ENCODE measurements at regions not wholly inside any gene's neighbourhood (a gene's known extent, or its start where the extent isn't known, plus 50 kb on each side); places are given as distances from the start of the nearest gene placed in this dataset.

DNA sequence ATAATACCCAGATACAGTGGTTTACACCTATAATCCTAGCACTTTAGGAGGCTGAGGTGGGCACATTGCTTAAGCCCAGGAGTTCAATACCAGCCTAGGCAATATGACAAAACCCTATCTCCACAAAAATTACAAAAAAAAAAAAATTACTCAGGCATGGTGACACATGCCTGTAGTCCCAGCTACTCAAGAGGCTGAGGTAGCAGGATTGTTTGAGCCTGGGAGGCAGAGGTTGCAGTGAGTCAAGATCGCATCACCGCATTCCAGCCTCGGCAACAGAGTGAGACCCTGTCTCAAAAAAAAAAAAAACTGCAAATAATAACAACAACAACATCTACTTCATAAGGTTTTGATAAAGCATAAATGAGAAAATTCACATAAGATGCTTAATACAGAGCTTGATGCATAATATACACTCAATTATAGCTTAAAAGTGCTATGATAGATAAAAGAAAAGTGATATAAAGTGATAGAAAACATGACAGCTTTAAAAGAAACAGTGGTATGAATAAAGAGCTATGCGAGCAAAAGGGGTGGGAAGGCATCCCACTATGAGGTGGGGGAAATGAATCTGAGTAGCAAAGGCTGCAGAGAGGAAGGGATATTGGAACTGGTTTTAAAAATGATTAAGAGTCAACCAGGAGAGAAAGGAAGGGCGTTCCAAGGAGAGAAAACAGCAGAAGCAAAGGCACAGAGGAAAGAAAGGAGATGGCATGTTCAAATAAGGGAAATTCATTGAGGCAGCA, 197.6 kb downstream of the KIF18A start:
- no peak for DNase-seq (ENCODE audit: low read depth, low spot score)
- ATAC-seq: no peak
- H3K9me3 ChIP-seq (replicated peaks; ENCODE audit: control insufficient read depth, insufficient read depth, low read length): no peaks in the 10 kb centered on the region
- ChIA-PET CTCF (no interaction called here), POLR2A (no interaction called here), SMC1A (ENCODE audit: uncharacterized antibody, unreplicated experiment) (interaction anchor here (0.6 to 1.0 kb wide), 3 partner anchors 12 to 84 kb away, joined by 3 to 6 read pairs (median 3); no protein-coding TSS in a partner anchor), RAD21 (ENCODE audit: unreplicated experiment) (interaction anchor here (0.5 to 1.4 kb wide), 2 partner anchors 45 to 211 kb away, joined by 3 read pairs; no protein-coding TSS in a partner anchor)
- BruUV-seq (replicated peaks): no TSS peak
- no peaks in the 10 kb centered on the region for H3K27me3 ChIP-seq (replicated peaks in 1 of 2; ENCODE audit: control insufficient read depth in 2 of 2, insufficient read depth in 2 of 2, low read length in 1 of 2)
- WGBS (ENCODE audit: insufficient coverage, insufficient replicate concordance, low lambda C conversion rate, missing lambda C conversion rate): 59% methylated on average over 5 of the region's 5 CpGs
- no peak overlapping the region for H3K4me3 ChIP-seq
- H3K36me3 ChIP-seq (ENCODE audit: control insufficient read depth in 2 of 2, insufficient read depth in 2 of 2, low read length in 1 of 2): no peaks in the 10 kb centered on the region
- intact Hi-C loops (cut with micrococcal nuclease; ENCODE audit: unreplicated experiment) (no loop called here), in situ Hi-C loops (cut with MboI) (no loop called here)
- H3K9ac ChIP-seq (ENCODE audit: control insufficient read depth, insufficient read depth, low read length): no peak overlapping the region
- no peak for TF ChIP-seq NR2C1 (IDR thresholded peaks at IDR 0.05)
- TF ChIP-seq SRF (IDR thresholded peaks at IDR 0.05; ENCODE audit: low read depth in 2 of 2, low read length in 2 of 2): no peak
- TF ChIP-seq, protein P1, sequence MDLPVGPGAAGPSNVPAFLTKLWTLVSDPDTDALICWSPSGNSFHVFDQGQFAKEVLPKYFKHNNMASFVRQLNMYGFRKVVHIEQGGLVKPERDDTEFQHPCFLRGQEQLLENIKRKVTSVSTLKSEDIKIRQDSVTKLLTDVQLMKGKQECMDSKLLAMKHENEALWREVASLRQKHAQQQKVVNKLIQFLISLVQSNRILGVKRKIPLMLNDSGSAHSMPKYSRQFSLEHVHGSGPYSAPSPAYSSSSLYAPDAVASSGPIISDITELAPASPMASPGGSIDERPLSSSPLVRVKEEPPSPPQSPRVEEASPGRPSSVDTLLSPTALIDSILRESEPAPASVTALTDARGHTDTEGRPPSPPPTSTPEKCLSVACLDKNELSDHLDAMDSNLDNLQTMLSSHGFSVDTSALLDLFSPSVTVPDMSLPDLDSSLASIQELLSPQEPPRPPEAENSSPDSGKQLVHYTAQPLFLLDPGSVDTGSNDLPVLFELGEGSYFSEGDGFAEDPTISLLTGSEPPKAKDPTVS (IDR thresholded peaks at IDR 0.05; ENCODE audit: low read depth, low read length): no peak
- no peak for TF ChIP-seq KLF5 (IDR thresholded peaks at IDR 0.05; ENCODE audit: partially characterized antibody)
- no peak for TF ChIP-seq ZNF24 (IDR thresholded peaks at IDR 0.05)
- TF ChIP-seq, protein P2, sequence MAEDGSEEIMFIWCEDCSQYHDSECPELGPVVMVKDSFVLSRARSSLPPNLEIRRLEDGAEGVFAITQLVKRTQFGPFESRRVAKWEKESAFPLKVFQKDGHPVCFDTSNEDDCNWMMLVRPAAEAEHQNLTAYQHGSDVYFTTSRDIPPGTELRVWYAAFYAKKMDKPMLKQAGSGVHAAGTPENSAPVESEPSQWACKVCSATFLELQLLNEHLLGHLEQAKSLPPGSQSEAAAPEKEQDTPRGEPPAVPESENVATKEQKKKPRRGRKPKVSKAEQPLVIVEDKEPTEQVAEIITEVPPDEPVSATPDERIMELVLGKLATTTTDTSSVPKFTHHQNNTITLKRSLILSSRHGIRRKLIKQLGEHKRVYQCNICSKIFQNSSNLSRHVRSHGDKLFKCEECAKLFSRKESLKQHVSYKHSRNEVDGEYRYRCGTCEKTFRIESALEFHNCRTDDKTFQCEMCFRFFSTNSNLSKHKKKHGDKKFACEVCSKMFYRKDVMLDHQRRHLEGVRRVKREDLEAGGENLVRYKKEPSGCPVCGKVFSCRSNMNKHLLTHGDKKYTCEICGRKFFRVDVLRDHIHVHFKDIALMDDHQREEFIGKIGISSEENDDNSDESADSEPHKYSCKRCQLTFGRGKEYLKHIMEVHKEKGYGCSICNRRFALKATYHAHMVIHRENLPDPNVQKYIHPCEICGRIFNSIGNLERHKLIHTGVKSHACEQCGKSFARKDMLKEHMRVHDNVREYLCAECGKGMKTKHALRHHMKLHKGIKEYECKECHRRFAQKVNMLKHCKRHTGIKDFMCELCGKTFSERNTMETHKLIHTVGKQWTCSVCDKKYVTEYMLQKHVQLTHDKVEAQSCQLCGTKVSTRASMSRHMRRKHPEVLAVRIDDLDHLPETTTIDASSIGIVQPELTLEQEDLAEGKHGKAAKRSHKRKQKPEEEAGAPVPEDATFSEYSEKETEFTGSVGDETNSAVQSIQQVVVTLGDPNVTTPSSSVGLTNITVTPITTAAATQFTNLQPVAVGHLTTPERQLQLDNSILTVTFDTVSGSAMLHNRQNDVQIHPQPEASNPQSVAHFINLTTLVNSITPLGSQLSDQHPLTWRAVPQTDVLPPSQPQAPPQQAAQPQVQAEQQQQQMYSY (CRISPR knock-in tag; IDR thresholded peaks at IDR 0.05): no peak
- TF ChIP-seq, protein P3, sequence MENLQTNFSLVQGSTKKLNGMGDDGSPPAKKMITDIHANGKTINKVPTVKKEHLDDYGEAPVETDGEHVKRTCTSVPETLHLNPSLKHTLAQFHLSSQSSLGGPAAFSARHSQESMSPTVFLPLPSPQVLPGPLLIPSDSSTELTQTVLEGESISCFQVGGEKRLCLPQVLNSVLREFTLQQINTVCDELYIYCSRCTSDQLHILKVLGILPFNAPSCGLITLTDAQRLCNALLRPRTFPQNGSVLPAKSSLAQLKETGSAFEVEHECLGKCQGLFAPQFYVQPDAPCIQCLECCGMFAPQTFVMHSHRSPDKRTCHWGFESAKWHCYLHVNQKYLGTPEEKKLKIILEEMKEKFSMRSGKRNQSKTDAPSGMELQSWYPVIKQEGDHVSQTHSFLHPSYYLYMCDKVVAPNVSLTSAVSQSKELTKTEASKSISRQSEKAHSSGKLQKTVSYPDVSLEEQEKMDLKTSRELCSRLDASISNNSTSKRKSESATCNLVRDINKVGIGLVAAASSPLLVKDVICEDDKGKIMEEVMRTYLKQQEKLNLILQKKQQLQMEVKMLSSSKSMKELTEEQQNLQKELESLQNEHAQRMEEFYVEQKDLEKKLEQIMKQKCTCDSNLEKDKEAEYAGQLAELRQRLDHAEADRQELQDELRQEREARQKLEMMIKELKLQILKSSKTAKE (IDR thresholded peaks at IDR 0.05; ENCODE audit: low read depth, poor library complexity, severe bottlenecking): no peak
- no peak for TF ChIP-seq SUPT20H (IDR thresholded peaks at IDR 0.05; ENCODE audit: borderline replicate concordance, control insufficient read depth, low read depth, low read length)
- TF ChIP-seq ESRRA (IDR thresholded peaks at IDR 0.05; ENCODE audit: low read length): no peak
- TF ChIP-seq SMAD1 (IDR thresholded peaks at IDR 0.05; ENCODE audit: low read depth, partially characterized antibody): no peak
- TF ChIP-seq IKZF1 (conservative IDR thresholded peaks at IDR 0.05): no peak
- TF ChIP-seq, protein P4, sequence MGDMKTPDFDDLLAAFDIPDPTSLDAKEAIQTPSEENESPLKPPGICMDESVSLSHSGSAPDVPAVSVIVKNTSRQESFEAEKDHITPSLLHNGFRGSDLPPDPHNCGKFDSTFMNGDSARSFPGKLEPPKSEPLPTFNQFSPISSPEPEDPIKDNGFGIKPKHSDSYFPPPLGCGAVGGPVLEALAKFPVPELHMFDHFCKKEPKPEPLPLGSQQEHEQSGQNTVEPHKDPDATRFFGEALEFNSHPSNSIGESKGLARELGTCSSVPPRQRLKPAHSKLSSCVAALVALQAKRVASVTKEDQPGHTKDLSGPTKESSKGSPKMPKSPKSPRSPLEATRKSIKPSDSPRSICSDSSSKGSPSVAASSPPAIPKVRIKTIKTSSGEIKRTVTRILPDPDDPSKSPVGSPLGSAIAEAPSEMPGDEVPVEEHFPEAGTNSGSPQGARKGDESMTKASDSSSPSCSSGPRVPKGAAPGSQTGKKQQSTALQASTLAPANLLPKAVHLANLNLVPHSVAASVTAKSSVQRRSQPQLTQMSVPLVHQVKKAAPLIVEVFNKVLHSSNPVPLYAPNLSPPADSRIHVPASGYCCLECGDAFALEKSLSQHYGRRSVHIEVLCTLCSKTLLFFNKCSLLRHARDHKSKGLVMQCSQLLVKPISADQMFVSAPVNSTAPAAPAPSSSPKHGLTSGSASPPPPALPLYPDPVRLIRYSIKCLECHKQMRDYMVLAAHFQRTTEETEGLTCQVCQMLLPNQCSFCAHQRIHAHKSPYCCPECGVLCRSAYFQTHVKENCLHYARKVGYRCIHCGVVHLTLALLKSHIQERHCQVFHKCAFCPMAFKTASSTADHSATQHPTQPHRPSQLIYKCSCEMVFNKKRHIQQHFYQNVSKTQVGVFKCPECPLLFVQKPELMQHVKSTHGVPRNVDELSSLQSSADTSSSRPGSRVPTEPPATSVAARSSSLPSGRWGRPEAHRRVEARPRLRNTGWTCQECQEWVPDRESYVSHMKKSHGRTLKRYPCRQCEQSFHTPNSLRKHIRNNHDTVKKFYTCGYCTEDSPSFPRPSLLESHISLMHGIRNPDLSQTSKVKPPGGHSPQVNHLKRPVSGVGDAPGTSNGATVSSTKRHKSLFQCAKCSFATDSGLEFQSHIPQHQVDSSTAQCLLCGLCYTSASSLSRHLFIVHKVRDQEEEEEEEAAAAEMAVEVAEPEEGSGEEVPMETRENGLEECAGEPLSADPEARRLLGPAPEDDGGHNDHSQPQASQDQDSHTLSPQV (IDR thresholded peaks at IDR 0.05): no peak
- no peak overlapping the region for H2AFZ ChIP-seq (ENCODE audit: control insufficient read depth, low read depth, low read length)
- H3K27ac ChIP-seq (ENCODE audit: control insufficient read depth, insufficient read depth): no peak overlapping the region
- peaks cover 3% of the 10 kb centered on the region for H3K4me1 ChIP-seq (ENCODE audit: control insufficient read depth, insufficient read depth, low read length)
- no peaks in the 10 kb centered on the region for H4K20me1 ChIP-seq (ENCODE audit: control insufficient read depth, insufficient read depth)
- H3K4me2 ChIP-seq (ENCODE audit: control insufficient read depth, insufficient read depth): no peak overlapping the region
- no peaks in the 10 kb centered on the region for H3K79me2 ChIP-seq (ENCODE audit: control insufficient read depth, insufficient read depth, low read length)
- no peak for FAIRE-seq
